Activated T-cell treated with anti-CD3 and anti-CD28 coated beads, Interleukin-2, amount 50 U/mL, for 4 hours (primary cell): ENCODE measurements at regions not wholly inside any gene's neighbourhood (a gene's known extent, or its start where the extent isn't known, plus 50 kb on each side); places are given as distances from the start of the nearest gene placed in this dataset.

Experiments used
- ATAC-seq, 2 donors: fragments of 200-7000 bp; cut with Tn5 transposase; one replicate each; pipeline ENCODE4 v1.10.0; 2021
- DNase-seq: peaks from one replicate; pipeline ENCODE4 v3.0.0-alpha.2; 2020
- H3K27me3 Mint-ChIP-seq: one replicate; pipeline ENCODE4 v1.8.0; 2021; ENCODE audit warnings: low read depth, mixed read lengths
- H3K36me3 Mint-ChIP-seq: one replicate; pipeline ENCODE4 v1.8.0; 2022; ENCODE audit warnings: mixed read lengths; ENCODE audit not compliant: insufficient read depth
- H3K4me1 Mint-ChIP-seq: one replicate; pipeline ENCODE4 v1.8.0; 2021; ENCODE audit warnings: low read depth, mixed read lengths
- H3K4me3 Mint-ChIP-seq: one replicate; pipeline ENCODE4 v1.8.0; 2021; ENCODE audit warnings: mild to moderate bottlenecking, moderate library complexity, mixed read lengths
- H3K9me3 Mint-ChIP-seq: one replicate; pipeline ENCODE4 v1.8.0; 2021; ENCODE audit warnings: mixed read lengths

DNA sequence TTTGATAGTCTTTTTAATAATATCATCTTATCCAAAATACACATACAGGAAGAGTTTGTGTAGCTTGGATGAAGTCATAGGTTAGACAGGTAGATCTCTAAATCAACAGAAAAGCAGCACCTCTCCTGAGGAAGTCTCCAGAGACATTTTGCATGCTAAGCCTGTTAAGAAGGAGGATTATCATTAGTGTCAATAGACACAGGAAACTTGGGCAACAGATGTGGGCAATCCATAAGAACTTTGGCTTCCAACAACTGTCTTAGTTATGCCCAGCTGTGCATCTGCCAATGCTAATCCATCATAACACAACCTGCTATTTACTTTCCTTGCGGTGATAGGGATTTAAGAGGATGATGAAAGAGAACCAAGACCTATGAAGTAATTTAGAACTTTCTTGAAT, 1052.6 kb downstream of the RPA4 start:
- Mint-ChIP-seq H3K36me3 (no peaks in the 10 kb centered on the region), H3K4me1 (no peaks in the 10 kb centered on the region), H3K4me3 (no peak overlapping the region), H3K9me3 (no peaks in the 10 kb centered on the region), H3K27me3 (no peaks in the 10 kb centered on the region)
- ATAC-seq (no peak), DNase-seq (no peak)

DNA sequence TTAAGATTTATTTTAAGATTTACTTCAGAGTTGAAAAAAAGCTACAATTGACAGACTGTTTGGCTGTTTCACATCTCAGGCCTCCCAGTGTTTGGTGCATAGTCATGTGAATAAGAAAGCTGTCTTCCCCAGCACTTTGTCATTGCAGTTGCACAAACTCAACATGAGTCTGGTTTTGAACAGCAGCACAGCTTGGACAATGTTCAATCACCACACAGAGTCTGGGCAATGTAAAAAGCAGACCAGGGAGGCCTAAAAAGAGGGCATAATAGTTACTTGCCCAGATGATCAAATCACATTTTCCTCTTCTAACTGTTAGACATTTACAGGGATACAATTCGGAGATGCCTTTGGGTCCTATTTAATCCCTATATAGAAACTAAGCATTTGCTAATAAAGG, 1055.0 kb downstream of the RPA4 start:
- no peak overlapping the region for H3K4me3 Mint-ChIP-seq
- ATAC-seq (no peak), DNase-seq (no peak)
- no peaks in the 10 kb centered on the region for H3K36me3 Mint-ChIP-seq
- no peaks in the 10 kb centered on the region for H3K27me3 Mint-ChIP-seq
- H3K4me1 Mint-ChIP-seq: no peaks in the 10 kb centered on the region
- H3K9me3 Mint-ChIP-seq: no peaks in the 10 kb centered on the region

DNA sequence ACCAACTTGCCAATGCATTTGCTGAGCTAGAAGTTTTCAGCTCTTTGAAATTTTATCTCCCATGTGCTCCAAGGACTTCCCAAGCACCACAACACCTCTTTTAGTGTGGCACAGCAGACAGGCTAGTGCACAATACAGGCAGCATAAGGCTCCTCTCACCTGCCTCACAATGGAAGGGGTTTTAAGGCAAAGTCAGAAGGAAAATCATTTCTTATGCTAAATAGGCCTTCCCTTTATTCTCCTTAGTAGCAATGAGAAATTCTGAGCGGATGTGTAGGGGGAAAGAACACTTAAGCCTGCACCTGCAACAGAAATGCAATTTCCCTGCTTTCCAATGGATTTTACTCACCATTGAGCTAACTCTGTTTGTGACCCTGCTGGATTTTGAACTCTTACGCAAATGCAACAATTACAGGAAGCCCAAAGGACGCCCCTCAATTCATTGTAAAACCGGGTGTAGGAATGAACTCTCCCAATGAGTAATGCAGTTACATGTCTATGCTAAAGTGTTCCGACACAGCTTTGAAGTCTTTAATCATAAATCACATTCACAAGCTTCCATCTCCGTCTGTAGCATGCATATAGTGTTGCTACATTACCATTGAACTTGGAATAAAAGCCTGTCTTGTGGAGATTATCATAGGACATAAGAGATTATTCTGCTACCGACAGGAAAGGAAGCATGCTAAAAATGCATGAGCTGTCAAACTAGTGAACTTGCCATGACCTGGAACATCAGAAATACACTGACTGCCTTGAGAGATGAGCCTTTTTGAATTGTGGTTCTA, 1084.9 kb downstream of the RPA4 start:
- Mint-ChIP-seq H3K4me3 (no peak overlapping the region), H3K27me3 (no peaks in the 10 kb centered on the region), H3K4me1 (no peaks in the 10 kb centered on the region), H3K9me3 (peaks cover 3% of the 10 kb centered on the region), H3K36me3 (no peaks in the 10 kb centered on the region)
- ATAC-seq (no peak), DNase-seq (no peak)

DNA sequence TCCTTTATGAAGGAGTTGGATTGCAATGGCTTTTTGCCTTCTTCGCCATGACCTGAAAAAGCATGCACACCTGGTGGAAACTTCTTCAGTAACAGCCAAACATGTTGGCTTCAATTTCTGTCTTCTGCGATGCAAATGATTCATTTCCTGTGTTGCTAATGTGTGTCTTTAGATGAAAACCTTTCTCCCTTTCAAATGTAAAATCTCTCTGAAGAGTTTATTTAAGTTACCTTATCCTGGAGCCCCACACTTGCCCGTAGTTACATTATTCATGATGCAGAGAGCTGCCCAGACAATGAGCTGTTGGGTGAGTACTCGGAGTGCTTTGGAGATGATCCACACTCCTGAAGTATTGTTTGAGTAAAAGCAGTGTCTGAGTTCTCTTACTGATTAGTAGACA, 1100.9 kb downstream of the RPA4 start:
- DNase-seq: no peak
- Mint-ChIP-seq H3K9me3 (no peaks in the 10 kb centered on the region), H3K4me3 (no peak overlapping the region), H3K4me1 (no peaks in the 10 kb centered on the region), H3K27me3 (no peaks in the 10 kb centered on the region), H3K36me3 (no peaks in the 10 kb centered on the region)
- no peak for ATAC-seq

DNA sequence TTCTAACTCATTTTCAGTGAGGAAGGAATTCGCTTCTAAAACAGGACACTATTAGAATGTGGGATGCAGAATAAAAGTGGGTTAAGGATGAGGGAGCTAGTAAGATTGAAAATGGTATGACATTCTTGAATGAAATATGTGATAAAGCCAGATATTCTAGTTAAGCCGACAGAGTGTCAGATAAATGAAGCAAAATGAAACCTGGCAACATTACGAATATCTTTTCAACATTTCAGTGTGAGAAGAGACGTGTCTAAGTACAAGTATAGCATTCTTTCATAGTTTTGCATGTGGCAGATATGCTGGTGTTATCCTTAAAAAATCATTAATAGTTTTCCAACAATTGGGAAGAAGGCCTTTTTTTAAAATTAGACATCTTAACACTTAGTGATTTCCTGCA, 1101.4 kb downstream of the RPA4 start:
- Mint-ChIP-seq H3K9me3 (no peaks in the 10 kb centered on the region), H3K27me3 (no peaks in the 10 kb centered on the region), H3K4me3 (no peak overlapping the region), H3K36me3 (no peaks in the 10 kb centered on the region), H3K4me1 (no peaks in the 10 kb centered on the region)
- no peak for ATAC-seq
- DNase-seq: no peak

DNA sequence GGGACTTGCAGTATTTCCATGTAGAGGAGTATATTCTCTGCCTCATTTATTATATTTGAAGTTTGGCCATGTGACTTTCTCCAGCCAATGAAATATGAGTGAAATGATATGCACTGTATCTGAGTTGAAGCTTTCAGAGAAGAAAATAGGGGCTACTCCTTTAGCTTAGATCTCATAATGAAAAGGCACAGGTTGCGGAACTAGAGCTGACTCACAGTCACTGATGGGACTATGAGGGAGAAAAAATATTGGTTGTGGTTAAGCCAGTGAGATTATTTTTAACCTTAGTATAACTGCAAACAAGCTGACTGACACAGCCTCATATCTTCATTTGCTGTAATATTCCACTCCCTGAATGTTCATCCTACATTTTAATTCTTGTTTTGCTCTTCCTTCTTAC, 1104.3 kb downstream of the RPA4 start:
- H3K4me1 Mint-ChIP-seq: no peaks in the 10 kb centered on the region

DNA sequence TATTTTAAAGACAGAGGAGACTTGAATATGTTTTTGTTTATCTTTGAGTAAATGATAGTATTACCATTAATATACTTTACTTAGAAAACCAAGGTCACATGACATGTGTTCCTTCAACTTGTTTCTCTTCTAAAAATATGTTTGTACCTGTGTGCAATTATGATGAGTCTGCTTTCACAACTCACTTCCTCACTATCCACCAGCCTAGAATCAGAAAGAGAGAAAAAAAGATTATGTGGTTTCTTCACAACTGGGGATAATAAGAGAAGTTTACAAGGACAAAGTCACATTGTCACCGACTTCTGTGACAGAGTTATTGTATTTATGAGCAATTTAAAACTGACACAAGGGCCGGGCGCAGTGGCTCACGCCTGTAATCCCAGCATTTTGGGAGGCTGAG, 1112.1 kb downstream of the RPA4 start:
- no peaks in the 10 kb centered on the region for H3K4me1 Mint-ChIP-seq
- ATAC-seq (no peak), DNase-seq (no peak)
- H3K9me3 Mint-ChIP-seq: no peaks in the 10 kb centered on the region
- no peaks in the 10 kb centered on the region for H3K27me3 Mint-ChIP-seq
- H3K36me3 Mint-ChIP-seq: no peaks in the 10 kb centered on the region
- no peak overlapping the region for H3K4me3 Mint-ChIP-seq

More for the DNA sequence above, 1104.3 kb downstream of the RPA4 start:
- Mint-ChIP-seq H3K9me3 (no peaks in the 10 kb centered on the region), H3K36me3 (no peaks in the 10 kb centered on the region), H3K27me3 (no peaks in the 10 kb centered on the region), H3K4me3 (no peak overlapping the region)
- no peak for DNase-seq
- no peak for ATAC-seq

DNA sequence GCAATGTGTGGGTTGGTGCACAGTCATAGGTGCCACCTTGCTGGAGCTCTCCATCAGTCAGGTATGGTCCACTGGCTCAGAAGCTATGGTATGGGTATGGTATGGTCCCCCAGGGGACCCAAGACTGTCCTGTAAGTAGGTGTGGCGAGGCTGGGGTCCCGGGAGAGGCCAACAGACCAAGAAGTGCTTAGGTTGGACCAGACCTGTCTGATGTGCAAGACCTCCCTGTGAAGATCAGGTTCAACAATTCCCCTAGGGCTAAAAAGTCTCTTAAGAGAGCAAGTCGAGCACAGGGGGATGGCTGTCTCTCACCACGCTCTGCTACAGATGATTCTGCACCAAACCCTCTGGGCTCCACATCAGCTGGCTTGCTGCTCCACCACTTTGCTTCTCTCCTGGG, 1145.0 kb downstream of the RPA4 start:
- no peaks in the 10 kb centered on the region for H3K27me3 Mint-ChIP-seq
- no peaks in the 10 kb centered on the region for H3K4me1 Mint-ChIP-seq
- H3K36me3 Mint-ChIP-seq: no peaks in the 10 kb centered on the region
- no peaks in the 10 kb centered on the region for H3K9me3 Mint-ChIP-seq
- ATAC-seq (no peak), DNase-seq (no peak)
- H3K4me3 Mint-ChIP-seq: no peak overlapping the region

DNA sequence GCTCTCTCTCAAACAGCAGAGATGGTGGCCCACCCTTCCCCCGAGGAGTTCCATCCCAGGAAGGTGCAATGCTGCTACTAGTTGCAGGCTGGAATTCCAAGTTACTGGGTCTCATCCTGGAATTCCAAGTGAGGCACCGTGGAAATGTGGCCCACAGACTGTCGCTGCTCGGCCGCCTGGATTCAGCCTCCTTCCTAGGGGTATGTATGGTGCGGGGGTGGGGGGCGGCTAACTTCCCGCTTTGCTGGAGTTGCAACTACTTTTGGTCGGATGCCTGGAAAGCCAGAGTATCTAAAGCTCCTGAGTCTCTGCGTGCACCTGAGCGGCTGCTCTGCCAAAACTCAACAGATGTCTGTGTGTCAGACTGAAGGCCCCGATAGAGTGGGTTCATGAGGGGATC, 1146.2 kb downstream of the RPA4 start:
- Mint-ChIP-seq H3K36me3 (no peaks in the 10 kb centered on the region), H3K4me1 (no peaks in the 10 kb centered on the region), H3K9me3 (no peaks in the 10 kb centered on the region), H3K4me3 (no peak overlapping the region), H3K27me3 (no peaks in the 10 kb centered on the region)
- DNase-seq (no peak), ATAC-seq (no peak)

DNA sequence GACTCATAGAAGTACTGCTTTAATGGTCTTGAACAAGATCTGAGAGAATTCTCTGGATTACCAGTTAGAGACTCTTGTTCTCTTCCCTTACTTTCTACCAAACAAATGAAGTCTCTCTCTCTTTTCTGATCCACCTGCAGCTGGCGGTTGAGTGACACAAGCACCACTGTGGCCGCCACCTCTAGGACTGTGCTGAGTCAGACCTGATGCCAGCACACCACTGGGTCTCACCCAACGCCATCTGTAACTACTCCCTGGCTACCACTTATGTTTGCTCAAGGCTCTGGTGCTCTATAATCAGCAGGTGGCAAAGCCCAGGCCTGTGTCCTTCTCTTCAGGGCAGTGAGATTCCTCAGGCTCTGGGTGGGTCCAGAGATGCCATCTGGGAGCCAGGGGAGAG, 1173.5 kb downstream of the RPA4 start:
- H3K27me3 Mint-ChIP-seq: no peaks in the 10 kb centered on the region
- no peak overlapping the region for H3K4me3 Mint-ChIP-seq
- DNase-seq (no peak), ATAC-seq (no peak)
- H3K9me3 Mint-ChIP-seq: peaks cover 11% of the 10 kb centered on the region
- no peaks in the 10 kb centered on the region for H3K4me1 Mint-ChIP-seq
- H3K36me3 Mint-ChIP-seq: no peaks in the 10 kb centered on the region

DNA sequence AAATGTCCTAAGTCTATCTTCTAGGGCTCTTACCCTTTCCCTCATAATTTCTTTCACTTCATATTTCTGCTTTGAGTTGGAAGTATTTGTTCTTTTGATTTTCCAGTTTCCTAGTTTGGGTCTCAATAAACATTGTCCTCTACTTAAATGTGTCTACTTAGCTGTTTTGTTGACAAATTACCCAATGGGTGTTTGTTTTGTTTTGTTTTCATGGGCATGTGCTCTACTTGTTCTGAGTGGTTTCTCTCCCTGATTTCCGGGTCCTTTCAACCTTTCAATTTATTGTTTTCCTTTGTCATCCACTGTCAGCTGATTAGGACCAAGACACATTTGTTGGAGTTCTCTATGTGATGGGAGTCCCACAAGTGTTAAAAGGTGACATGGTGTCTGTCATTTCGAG, 1181.4 kb downstream of the RPA4 start:
- no peaks in the 10 kb centered on the region for H3K27me3 Mint-ChIP-seq

DNA sequence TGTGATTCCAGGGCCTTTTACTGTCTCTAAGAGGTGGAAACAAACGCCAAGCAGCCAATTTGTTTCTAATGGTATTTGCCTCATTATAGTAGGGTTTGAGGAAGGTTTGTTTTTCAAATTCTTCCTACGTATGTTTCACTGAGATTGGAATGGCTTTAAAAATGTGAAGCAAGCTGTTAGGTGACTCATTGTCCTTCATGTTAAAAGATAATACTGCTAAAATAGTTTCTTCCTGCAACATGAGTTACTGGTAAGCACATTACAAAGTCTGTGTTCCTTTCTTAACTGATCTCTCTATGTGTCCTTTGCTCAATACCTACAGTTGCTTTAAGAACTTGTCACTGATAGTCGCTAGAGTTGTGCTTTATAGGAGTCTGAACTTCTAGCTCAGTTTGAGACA, 1183.9 kb downstream of the RPA4 start:
- Mint-ChIP-seq H3K27me3 (no peaks in the 10 kb centered on the region), H3K4me3 (no peak overlapping the region), H3K36me3 (no peaks in the 10 kb centered on the region), H3K4me1 (no peaks in the 10 kb centered on the region), H3K9me3 (no peaks in the 10 kb centered on the region)
- ATAC-seq: no peak
- DNase-seq: no peak

More for the DNA sequence above, 1181.4 kb downstream of the RPA4 start:
- H3K36me3 Mint-ChIP-seq: no peaks in the 10 kb centered on the region
- H3K4me1 Mint-ChIP-seq: no peaks in the 10 kb centered on the region
- ATAC-seq (no peak), DNase-seq (no peak)
- no peaks in the 10 kb centered on the region for H3K9me3 Mint-ChIP-seq
- no peak overlapping the region for H3K4me3 Mint-ChIP-seq

DNA sequence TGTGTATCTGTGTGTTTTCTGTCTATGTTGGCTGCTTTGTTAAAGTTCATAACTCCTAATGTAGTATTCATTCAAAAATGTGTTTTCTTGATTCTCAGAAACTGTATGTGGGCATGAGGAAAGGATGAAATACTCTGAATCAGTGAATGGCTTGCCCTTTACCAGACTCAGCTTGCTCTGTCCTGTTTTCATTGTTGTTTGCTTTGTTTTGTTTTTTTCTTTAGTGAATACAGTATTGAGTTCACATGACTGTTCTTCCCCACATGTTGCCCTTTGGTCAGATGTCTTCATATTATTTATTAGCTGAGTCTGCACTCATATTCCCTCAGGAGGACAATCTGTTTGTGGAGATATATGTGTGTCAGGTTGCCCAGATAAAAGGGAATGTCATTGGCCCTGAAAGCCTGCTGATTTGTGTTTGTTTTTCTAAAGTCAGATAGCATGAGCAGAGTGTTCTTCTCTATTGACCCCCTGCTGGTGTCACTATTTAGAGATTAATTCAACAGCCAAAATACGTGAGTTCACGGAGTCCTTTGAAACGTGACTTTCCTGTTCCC, 1184.4 kb downstream of the RPA4 start:
- no peak for ATAC-seq
- Mint-ChIP-seq H3K27me3 (no peaks in the 10 kb centered on the region), H3K4me1 (no peaks in the 10 kb centered on the region), H3K36me3 (no peaks in the 10 kb centered on the region), H3K4me3 (no peak overlapping the region), H3K9me3 (peaks cover 3% of the 10 kb centered on the region)
- no peak for DNase-seq

DNA sequence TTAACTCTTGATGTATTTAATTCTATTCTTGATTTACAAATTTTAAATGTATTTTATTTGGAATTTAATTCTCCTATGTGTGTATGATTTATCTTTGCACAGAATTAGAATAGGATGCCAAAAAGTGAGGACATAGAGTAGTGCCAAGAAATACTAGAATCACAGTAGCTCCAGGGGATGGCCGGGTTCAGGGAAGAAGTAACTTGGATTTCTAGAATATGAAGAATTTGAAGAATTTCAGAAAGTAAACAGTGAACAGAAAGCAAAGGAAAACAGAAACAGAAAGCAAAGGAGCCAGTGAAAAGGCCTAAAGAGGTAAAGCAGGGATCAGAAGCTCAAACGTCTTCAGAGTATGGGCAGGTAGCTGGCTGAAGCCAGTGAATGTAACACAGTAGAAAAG, 1187.6 kb downstream of the RPA4 start:
- DNase-seq: no peak
- Mint-ChIP-seq H3K9me3 (peaks cover 3% of the 10 kb centered on the region), H3K4me3 (no peak overlapping the region), H3K4me1 (no peaks in the 10 kb centered on the region), H3K27me3 (no peaks in the 10 kb centered on the region), H3K36me3 (no peaks in the 10 kb centered on the region)
- no peak for ATAC-seq

DNA sequence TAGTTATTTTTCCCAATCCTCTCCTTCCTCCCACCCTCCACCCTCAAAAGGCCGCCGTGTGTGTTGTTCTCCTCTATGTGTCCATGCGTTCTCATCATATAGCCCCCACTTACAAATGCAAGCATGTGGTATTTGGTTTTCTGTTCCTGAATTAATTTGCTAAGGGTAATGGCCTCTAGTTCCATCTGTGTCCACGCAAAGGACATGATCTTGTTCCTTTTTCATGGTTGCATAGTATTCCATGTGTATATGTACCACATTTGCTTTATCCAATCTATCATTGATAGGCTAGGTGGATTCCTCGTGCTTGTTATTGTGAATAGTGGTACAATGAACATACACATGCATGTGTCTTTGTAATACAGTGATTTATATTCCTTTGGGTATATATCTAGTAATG, 1193.7 kb downstream of the RPA4 start:
- Mint-ChIP-seq H3K36me3 (no peaks in the 10 kb centered on the region), H3K27me3 (no peaks in the 10 kb centered on the region), H3K4me3 (no peak overlapping the region), H3K4me1 (no peaks in the 10 kb centered on the region), H3K9me3 (peaks cover 3% of the 10 kb centered on the region)
- ATAC-seq (no peak), DNase-seq (no peak)
